ENCODE measurements at regions not wholly inside any gene's neighbourhood (a gene's known extent, or its start where the extent isn't known, plus 50 kb on each side); places are given as distances from the start of the nearest gene placed in this dataset.
"Not testable (repeated sequence)": the region's sequence is repeated elsewhere in the genome, so short reads cannot be mapped to it uniquely, and the experiment has no call there.

- not testable (repeated sequence) for H3K4me2 ChIP-seq; H2AFZ ChIP-seq (ENCODE audit: low read depth); H3K27me3 ChIP-seq (ENCODE audit: insufficient read depth, low read depth); H3K4me1 ChIP-seq (ENCODE audit: low read depth, poor library complexity, severe bottlenecking); H3K4me3 ChIP-seq (IDR thresholded peaks at IDR 0.05; ENCODE audit: insufficient read depth, low read depth, low read length); H3K79me2 ChIP-seq (ENCODE audit: insufficient read depth, low read depth); H4K20me1 ChIP-seq (ENCODE audit: insufficient read depth); H3K27ac ChIP-seq; H3K9ac ChIP-seq; H3K36me3 ChIP-seq (ENCODE audit: insufficient read depth)
Observed at GRCh38 chrX:63167002-63167401, 184.1 kb downstream of the SPIN4 start.

DNA sequence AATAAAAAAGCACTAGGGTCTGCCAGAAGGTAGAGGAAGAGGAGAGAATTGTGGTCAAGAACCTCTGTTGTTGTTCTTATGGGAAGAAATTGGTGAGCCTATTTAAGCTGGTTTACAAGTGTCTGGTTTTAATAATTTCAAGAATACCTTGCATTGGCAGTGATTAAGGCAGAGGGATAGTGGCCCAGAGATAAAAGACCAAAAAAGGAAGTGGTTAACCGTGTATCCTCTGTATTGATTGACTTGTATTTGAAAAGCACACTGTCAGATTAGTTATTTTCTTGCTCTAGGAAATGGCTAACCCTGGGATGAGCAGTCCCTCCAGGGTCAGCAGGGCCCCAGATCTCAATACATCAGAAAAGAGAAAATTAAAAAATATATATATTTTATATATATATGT, 190.1 kb downstream of the SPIN4 start:
- H3K4me3 ChIP-seq (IDR thresholded peaks at IDR 0.05; ENCODE audit: insufficient read depth, low read depth, low read length); H3K4me2 ChIP-seq; H2AFZ ChIP-seq (ENCODE audit: low read depth); H3K9ac ChIP-seq; H3K27ac ChIP-seq; H3K36me3 ChIP-seq (ENCODE audit: insufficient read depth); H3K27me3 ChIP-seq (ENCODE audit: insufficient read depth, low read depth); H3K4me1 ChIP-seq (ENCODE audit: low read depth, poor library complexity, severe bottlenecking); H3K79me2 ChIP-seq (ENCODE audit: insufficient read depth, low read depth); H4K20me1 ChIP-seq (ENCODE audit: insufficient read depth): not testable (repeated sequence)

GRCh38 chrX:63160340-63160739, 190.8 kb downstream of the SPIN4 start:
- not testable (repeated sequence) for H2AFZ ChIP-seq (ENCODE audit: low read depth); H3K4me2 ChIP-seq; H3K9ac ChIP-seq; H3K27me3 ChIP-seq (ENCODE audit: insufficient read depth, low read depth); H3K79me2 ChIP-seq (ENCODE audit: insufficient read depth, low read depth); H3K4me3 ChIP-seq (IDR thresholded peaks at IDR 0.05; ENCODE audit: insufficient read depth, low read depth, low read length); H3K36me3 ChIP-seq (ENCODE audit: insufficient read depth); H3K4me1 ChIP-seq (ENCODE audit: low read depth, poor library complexity, severe bottlenecking); H3K27ac ChIP-seq; H4K20me1 ChIP-seq (ENCODE audit: insufficient read depth)

GRCh38 chrX:63145526-63145925, 205.6 kb downstream of the SPIN4 start:
- H2AFZ ChIP-seq (ENCODE audit: low read depth); H3K27me3 ChIP-seq (ENCODE audit: insufficient read depth, low read depth); H3K4me2 ChIP-seq; H3K9ac ChIP-seq; H3K4me1 ChIP-seq (ENCODE audit: low read depth, poor library complexity, severe bottlenecking); H3K36me3 ChIP-seq (ENCODE audit: insufficient read depth); H3K27ac ChIP-seq; H3K79me2 ChIP-seq (ENCODE audit: insufficient read depth, low read depth); H3K4me3 ChIP-seq (IDR thresholded peaks at IDR 0.05; ENCODE audit: insufficient read depth, low read depth, low read length); H4K20me1 ChIP-seq (ENCODE audit: insufficient read depth): not testable (repeated sequence)

DNA sequence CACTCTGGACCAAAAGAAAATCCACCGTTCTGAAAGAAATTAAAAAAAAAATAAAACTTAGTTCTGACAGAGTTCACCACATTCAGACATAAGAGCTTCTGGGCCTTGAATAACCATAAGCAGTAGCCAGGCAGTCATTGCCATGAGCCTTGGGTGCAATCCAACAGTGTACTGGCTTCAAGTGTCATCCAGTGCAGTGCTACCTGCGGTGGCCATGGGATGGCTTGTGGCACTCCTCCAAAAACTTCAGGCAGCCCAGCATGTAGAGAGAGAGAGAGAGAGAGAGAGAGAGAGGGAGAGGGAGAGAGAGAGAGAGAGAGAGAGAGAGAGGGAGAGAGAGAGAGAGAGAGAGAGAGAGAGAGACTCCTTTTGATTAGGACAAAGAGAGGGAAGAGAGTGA, 208.5 kb downstream of the SPIN4 start:
- H4K20me1 ChIP-seq (ENCODE audit: insufficient read depth); H3K27me3 ChIP-seq (ENCODE audit: insufficient read depth, low read depth); H3K4me1 ChIP-seq (ENCODE audit: low read depth, poor library complexity, severe bottlenecking); H3K79me2 ChIP-seq (ENCODE audit: insufficient read depth, low read depth); H3K27ac ChIP-seq; H3K36me3 ChIP-seq (ENCODE audit: insufficient read depth); H3K9ac ChIP-seq; H3K4me2 ChIP-seq; H3K4me3 ChIP-seq (IDR thresholded peaks at IDR 0.05; ENCODE audit: insufficient read depth, low read depth, low read length); H2AFZ ChIP-seq (ENCODE audit: low read depth): not testable (repeated sequence)

DNA sequence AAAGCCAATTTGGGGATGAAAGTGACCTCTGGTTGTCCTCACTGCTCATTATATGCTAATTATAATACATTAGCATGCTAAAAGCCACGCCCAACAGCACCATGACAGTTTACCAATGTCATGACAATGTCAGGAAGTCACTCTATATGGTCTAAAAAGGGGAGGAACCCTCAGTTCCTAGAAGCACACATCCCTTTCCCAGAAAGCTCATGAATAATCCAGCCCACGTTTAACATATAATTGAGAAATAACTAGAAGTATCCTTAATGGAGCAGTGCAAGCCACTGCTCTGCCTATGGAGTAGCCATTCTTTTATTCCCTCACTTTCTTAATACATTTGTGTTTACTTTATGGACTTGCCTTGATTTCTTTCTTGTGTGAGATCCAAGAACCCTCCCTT, 215.3 kb downstream of the SPIN4 start:
- H3K4me2 ChIP-seq; H3K4me1 ChIP-seq (ENCODE audit: low read depth, poor library complexity, severe bottlenecking); H3K79me2 ChIP-seq (ENCODE audit: insufficient read depth, low read depth); H3K27me3 ChIP-seq (ENCODE audit: insufficient read depth, low read depth); H3K36me3 ChIP-seq (ENCODE audit: insufficient read depth); H4K20me1 ChIP-seq (ENCODE audit: insufficient read depth); H2AFZ ChIP-seq (ENCODE audit: low read depth); H3K4me3 ChIP-seq (IDR thresholded peaks at IDR 0.05; ENCODE audit: insufficient read depth, low read depth, low read length); H3K27ac ChIP-seq; H3K9ac ChIP-seq: not testable (repeated sequence)

- Histone ChIP-seq H3K27ac (no peak overlapping the region), H3K4me2 (no peak overlapping the region), H3K79me2 (ENCODE audit: insufficient read depth, low read depth) (no peaks in the 10 kb centered on the region), H2AFZ (ENCODE audit: low read depth) (no peak overlapping the region), H3K4me3 (IDR thresholded peaks at IDR 0.05; ENCODE audit: insufficient read depth, low read depth, low read length) (no peak overlapping the region), H3K4me1 (ENCODE audit: low read depth, poor library complexity, severe bottlenecking) (no peaks in the 10 kb centered on the region), H4K20me1 (ENCODE audit: insufficient read depth) (no peaks in the 10 kb centered on the region), H3K27me3 (ENCODE audit: insufficient read depth, low read depth) (no peaks in the 10 kb centered on the region), H3K36me3 (ENCODE audit: insufficient read depth) (no peaks in the 10 kb centered on the region), H3K9ac (no peak overlapping the region)
- peak; percentile 62 for TF ChIP-seq CTCF (conservative IDR thresholded peaks at IDR 0.05; ENCODE audit: low read depth, low read length)
Observed at GRCh38 chrX:63128509-63128908, 222.6 kb downstream of the SPIN4 start.

All from KMS-11 (cell line).